ENCODE measurements at regions not wholly inside any gene's neighbourhood (a gene's known extent, or its start where the extent isn't known, plus 50 kb on each side); places are given as distances from the start of the nearest gene placed in this dataset.

- Mint-ChIP-seq H3K9me3 (ENCODE audit: unreplicated experiment) (no peaks in the 10 kb centered on the region), H3K4me3 (ENCODE audit: unreplicated experiment) (no peak overlapping the region), H3K27me3 (ENCODE audit: unreplicated experiment) (no peaks in the 10 kb centered on the region), H3K27ac (ENCODE audit: unreplicated experiment) (no peak overlapping the region), H3K4me1 (ENCODE audit: unreplicated experiment) (no peaks in the 10 kb centered on the region), H3K36me3 (ENCODE audit: unreplicated experiment) (no peaks in the 10 kb centered on the region)
- TF ChIP-seq CTCF (IDR thresholded peaks at IDR 0.05): no peak
- no peak for DNase-seq (ENCODE audit: extremely low spot score, unreplicated experiment)
Observed at GRCh38 chr6:163816441-163816840, 401.9 kb downstream of the QKI start.

GRCh38 chr6:163815796-163816195 lies 401.3 kb downstream of the QKI start:
- no peaks in the 10 kb centered on the region for H3K9me3 Mint-ChIP-seq (ENCODE audit: unreplicated experiment)
- H3K27me3 Mint-ChIP-seq (ENCODE audit: unreplicated experiment): no peaks in the 10 kb centered on the region
- no peak for TF ChIP-seq CTCF (IDR thresholded peaks at IDR 0.05)
- DNase-seq (ENCODE audit: extremely low spot score, unreplicated experiment): no peak
- no peaks in the 10 kb centered on the region for H3K4me1 Mint-ChIP-seq (ENCODE audit: unreplicated experiment)
- no peak overlapping the region for H3K27ac Mint-ChIP-seq (ENCODE audit: unreplicated experiment)
- H3K36me3 Mint-ChIP-seq (ENCODE audit: unreplicated experiment): no peaks in the 10 kb centered on the region
- H3K4me3 Mint-ChIP-seq (ENCODE audit: unreplicated experiment): no peak overlapping the region

GRCh38 chr6:163814494-163815364 lies 400.2 kb downstream of the QKI start:
- H3K9me3 Mint-ChIP-seq (ENCODE audit: unreplicated experiment): no peaks in the 10 kb centered on the region

GRCh38 chr6:163813979-163814493 lies 399.5 kb downstream of the QKI start:
- no peaks in the 10 kb centered on the region for H3K4me1 Mint-ChIP-seq (ENCODE audit: unreplicated experiment)
- no peak overlapping the region for H3K4me3 Mint-ChIP-seq (ENCODE audit: unreplicated experiment)
- no peak for DNase-seq (ENCODE audit: extremely low spot score, unreplicated experiment)
- H3K9me3 Mint-ChIP-seq (ENCODE audit: unreplicated experiment): no peaks in the 10 kb centered on the region
- TF ChIP-seq CTCF (IDR thresholded peaks at IDR 0.05): no peak
- no peak overlapping the region for H3K27ac Mint-ChIP-seq (ENCODE audit: unreplicated experiment)
- H3K27me3 Mint-ChIP-seq (ENCODE audit: unreplicated experiment): no peaks in the 10 kb centered on the region
- H3K36me3 Mint-ChIP-seq (ENCODE audit: unreplicated experiment): no peaks in the 10 kb centered on the region

More at GRCh38 chr6:163814494-163815364, 400.2 kb downstream of the QKI start:
- no peak overlapping the region for H3K27ac Mint-ChIP-seq (ENCODE audit: unreplicated experiment)
- no peak for TF ChIP-seq CTCF (IDR thresholded peaks at IDR 0.05)
- no peak for DNase-seq (ENCODE audit: extremely low spot score, unreplicated experiment)
- H3K36me3 Mint-ChIP-seq (ENCODE audit: unreplicated experiment): no peaks in the 10 kb centered on the region
- no peaks in the 10 kb centered on the region for H3K27me3 Mint-ChIP-seq (ENCODE audit: unreplicated experiment)
- no peak overlapping the region for H3K4me3 Mint-ChIP-seq (ENCODE audit: unreplicated experiment)
- no peaks in the 10 kb centered on the region for H3K4me1 Mint-ChIP-seq (ENCODE audit: unreplicated experiment)

GRCh38 chr6:163811317-163811716 lies 396.8 kb downstream of the QKI start:
- Mint-ChIP-seq H3K4me3 (ENCODE audit: unreplicated experiment) (no peak overlapping the region), H3K9me3 (ENCODE audit: unreplicated experiment) (no peaks in the 10 kb centered on the region)
- no peak for DNase-seq (ENCODE audit: extremely low spot score, unreplicated experiment)

More at GRCh38 chr6:163811317-163811716, 396.8 kb downstream of the QKI start:
- H3K36me3 Mint-ChIP-seq (ENCODE audit: unreplicated experiment): no peaks in the 10 kb centered on the region
- H3K27ac Mint-ChIP-seq (ENCODE audit: unreplicated experiment): no peak overlapping the region
- TF ChIP-seq CTCF (IDR thresholded peaks at IDR 0.05): no peak
- no peaks in the 10 kb centered on the region for H3K27me3 Mint-ChIP-seq (ENCODE audit: unreplicated experiment)
- no peaks in the 10 kb centered on the region for H3K4me1 Mint-ChIP-seq (ENCODE audit: unreplicated experiment)
